Nephron progenitor cell (in vitro differentiated cells): ENCODE measurements at regions not wholly inside any gene's neighbourhood (a gene's known extent, or its start where the extent isn't known, plus 50 kb on each side); places are given as distances from the start of the nearest gene placed in this dataset.

Experiments
- DNase-seq: peaks from one replicate; pipeline ENCODE4 v3.0.0; 2021
- H3K27ac Mint-ChIP-seq: 2 replicates; pipeline ENCODE4 v1.8.0; 2021; ENCODE audit warnings: mild to moderate bottlenecking, moderate library complexity, mixed read lengths
- H3K27me3 Mint-ChIP-seq: 2 replicates; pipeline ENCODE4 v1.8.0; 2021; ENCODE audit warnings: mild to moderate bottlenecking, low read depth, mixed read lengths; ENCODE audit not compliant: poor library complexity
- H3K36me3 Mint-ChIP-seq: 2 replicates; pipeline ENCODE4 v1.8.0; 2021; ENCODE audit warnings: low read depth, mixed read lengths
- H3K4me1 Mint-ChIP-seq: 2 replicates; pipeline ENCODE4 v1.8.0; 2021; ENCODE audit warnings: mixed read lengths
- H3K4me3 Mint-ChIP-seq: 2 replicates; pipeline ENCODE4 v1.8.0; 2021; ENCODE audit warnings: mild to moderate bottlenecking, moderate library complexity, mixed read lengths
- H3K9me3 Mint-ChIP-seq: 2 replicates; pipeline ENCODE4 v1.8.0; 2021; ENCODE audit warnings: mild to moderate bottlenecking, moderate library complexity, mixed read lengths
- CTCF ChIP-seq: fragments of 200-600 bp; sonication (generic); IDR thresholded peaks from 2 replicates; pipeline ENCODE4 v1.5.0; 2021; ENCODE audit warnings: antibody characterized with exemption

- Mint-ChIP-seq H3K4me3 (no peak overlapping the region), H3K9me3 (peaks cover 18% of the 10 kb centered on the region), H3K27ac (no peak overlapping the region), H3K4me1 (peaks cover 5% of the 10 kb centered on the region), H3K36me3 (no peaks in the 10 kb centered on the region), H3K27me3 (peaks cover 2% of the 10 kb centered on the region)
- TF ChIP-seq CTCF = no peak
- no peak for DNase-seq
These were observed 489.9 kb downstream of the TFAP2A start for GRCh38 chr6:9924971-9925370.

- Mint-ChIP-seq H3K36me3 (no peaks in the 10 kb centered on the region), H3K4me1 (no peaks in the 10 kb centered on the region), H3K27ac (no peak overlapping the region), H3K4me3 (no peak overlapping the region), H3K27me3 (no peaks in the 10 kb centered on the region), H3K9me3 (peaks cover 6% of the 10 kb centered on the region)
- no peak for TF ChIP-seq CTCF
- DNase-seq = no peak
These were observed 493.5 kb downstream of the TFAP2A start for GRCh38 chr6:9921366-9921765.

GRCh38 chr6:9914951-9915350 is 499.9 kb downstream of the TFAP2A start:
- H3K36me3 Mint-ChIP-seq = no peaks in the 10 kb centered on the region
- H3K9me3 Mint-ChIP-seq = no peaks in the 10 kb centered on the region
- no peak overlapping the region for H3K27ac Mint-ChIP-seq
- no peak overlapping the region for H3K4me3 Mint-ChIP-seq
- DNase-seq = no peak
- no peak for TF ChIP-seq CTCF
- peaks cover 7% of the 10 kb centered on the region for H3K27me3 Mint-ChIP-seq
- peaks cover 27% of the 10 kb centered on the region for H3K4me1 Mint-ChIP-seq

- Mint-ChIP-seq H3K4me3 (no peak overlapping the region), H3K27me3 (no peaks in the 10 kb centered on the region), H3K27ac (no peak overlapping the region), H3K9me3 (no peaks in the 10 kb centered on the region), H3K36me3 (no peaks in the 10 kb centered on the region), H3K4me1 (no peaks in the 10 kb centered on the region)
- TF ChIP-seq CTCF = no peak
- DNase-seq = no peak
These were observed 513.5 kb downstream of the TFAP2A start for GRCh38 chr6:9901376-9901775.

GRCh38 chr6:9896806-9897205 is 518.1 kb downstream of the TFAP2A start:
- DNase-seq = no peak
- Mint-ChIP-seq H3K27ac (no peak overlapping the region), H3K4me1 (no peaks in the 10 kb centered on the region), H3K27me3 (peaks cover 6% of the 10 kb centered on the region), H3K36me3 (no peaks in the 10 kb centered on the region), H3K9me3 (no peaks in the 10 kb centered on the region), H3K4me3 (no peak overlapping the region)
- TF ChIP-seq CTCF = no peak

- Mint-ChIP-seq H3K27ac (no peak overlapping the region), H3K36me3 (no peaks in the 10 kb centered on the region), H3K27me3 (peaks cover 9% of the 10 kb centered on the region), H3K4me3 (no peak overlapping the region), H3K9me3 (peaks cover 28% of the 10 kb centered on the region), H3K4me1 (no peaks in the 10 kb centered on the region)
- no peak for DNase-seq
- no peak for TF ChIP-seq CTCF
These were observed 524.0 kb downstream of the TFAP2A start for GRCh38 chr6:9890893-9891292.
